Sigmoid colon (tissue), 6 donors: ENCODE measurements at regions not wholly inside any gene's neighbourhood (a gene's known extent, or its start where the extent isn't known, plus 50 kb on each side); places are given as distances from the start of the nearest gene placed in this dataset.
A peak's percentile ranks its signal among the peaks of the same experiment; 100 is the strongest.
"Not testable (repeated sequence)": the region's sequence is repeated elsewhere in the genome, so short reads cannot be mapped to it uniquely, and the experiment has no call there.

Experiments
- DNase-seq: peaks from one replicate; pipeline ENCODE4 v3.0.0-alpha.2; 2019
- H3K27ac ChIP-seq, 4 donors: fragments of 200-600 bp; sonication (generic); one replicate each; pipeline ENCODE4 v1.5.1; 2016 to 2019; ENCODE audit warnings: mild to moderate bottlenecking in 1 of 4
- H3K27me3 ChIP-seq, 3 donors: fragments of 200-600 bp; sonication (generic); one replicate each; pipeline ENCODE4 v1.5.1; 2019; ENCODE audit warnings: mild to moderate bottlenecking in 1 of 3
- H3K36me3 ChIP-seq, 4 donors: fragments of 200-600 bp; sonication (generic); one replicate each; pipeline ENCODE4 v1.5.1; 2016 to 2019
- H3K4me1 ChIP-seq, 4 donors: fragments of 200-600 bp; sonication (generic); one replicate each; pipeline ENCODE4 v1.5.1; 2017 to 2019
- H3K4me3 ChIP-seq, 4 donors: fragments of 200-600 bp; sonication (generic); one replicate each; pipeline ENCODE4 v1.5.1; 2017 to 2019; ENCODE audit warnings: mild to moderate bottlenecking in 2 of 4, moderate library complexity in 1 of 4
- H3K9me3 ChIP-seq, 4 donors: fragments of 200-600 bp in 3 of 4; sonication (generic) in 3 of 4; one replicate each; pipeline versions ENCODE4 v1.5.1 to v1.6.1; 2013 to 2019
- EP300 ChIP-seq, 4 donors: sonication (generic); formaldehyde crosslinking; IDR thresholded peaks; one replicate each; pipeline ENCODE4 v1.6.1; 2017; ENCODE audit warnings: antibody characterized with exemption in 4 of 4
- POLR2A ChIP-seq, 2 donors: fragments of 450-650 bp; IDR thresholded peaks; one replicate each; pipeline ENCODE4 v1.6.1; 2016; ENCODE audit warnings: antibody characterized with exemption in 2 of 2, mild to moderate bottlenecking in 2 of 2, moderate library complexity in 2 of 2
- POLR2AphosphoS5 ChIP-seq, 4 donors: sonication (generic); formaldehyde crosslinking; IDR thresholded peaks; one replicate each; pipeline ENCODE4 v1.6.1; 2017; ENCODE audit warnings: antibody characterized with exemption in 4 of 4
- WGBS, 2 donors: extraction: QIAGEN DNeasy Blood & Tissue Kit; methylation state at CpG; one replicate each; pipeline ENCODE4 v1.1.7; 2013; 5-methylcytosine and 5-hydroxymethylcytosine counted together
- intact Hi-C: fragments of 100-400 bp; cut with DNase I; formaldehyde crosslinking; loops from one replicate; pipeline ENCODE4 v1.15.1; 2023
- TF ChIP-seq, protein P1 (sequence below), 4 experiments: fragments of 450-650 bp in 3 of 4; fragments of 200-600 bp in 1 of 4; IDR thresholded peaks; one replicate each; pipeline ENCODE4 v1.5.1; 2016 to 2019; ENCODE audit warnings: antibody characterized with exemption in 4 of 4, mild to moderate bottlenecking in 3 of 4, moderate library complexity in 2 of 4
- donor health status: healthy with polysubstance abuse.
- donor health status: healthy.

DNA sequence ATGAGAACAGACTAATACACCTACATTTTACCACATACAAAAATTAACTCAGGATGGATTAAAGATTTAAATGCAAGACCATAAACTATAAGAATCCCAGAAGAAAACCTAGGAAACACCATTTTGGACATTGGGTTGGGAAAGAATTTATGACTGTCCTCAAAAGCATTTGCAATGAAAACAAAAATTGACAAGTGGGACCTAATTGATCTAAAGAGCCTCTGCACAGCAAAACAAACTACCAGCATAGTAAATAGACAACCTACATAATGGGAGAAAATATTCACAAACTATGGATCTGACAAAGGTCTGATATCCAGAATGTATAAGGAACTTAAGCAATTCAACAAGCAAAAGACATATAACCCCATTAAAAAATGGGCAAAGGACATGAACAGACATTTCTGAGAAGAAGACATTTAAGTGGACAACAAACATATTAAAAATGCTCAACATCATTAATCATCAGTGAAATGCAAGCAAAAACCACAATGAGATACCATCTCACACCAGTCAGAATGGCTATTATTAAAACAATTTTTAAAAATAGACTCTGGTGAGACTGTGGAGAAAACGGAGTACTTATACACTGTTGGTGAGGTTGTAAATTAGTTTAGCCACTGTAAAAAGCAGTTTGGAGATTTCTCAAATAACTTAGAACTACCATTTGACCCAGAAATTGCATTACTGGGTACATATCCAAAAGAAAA, 221.7 kb upstream of the DIPK2B start:
- Histone ChIP-seq H3K4me1 (no peaks in the 10 kb centered on the region), H3K27me3 (no peaks in the 10 kb centered on the region), H3K9me3 (no peaks in the 10 kb centered on the region), H3K36me3 (no peaks in the 10 kb centered on the region), H3K4me3 (no peak overlapping the region), H3K27ac (no peak overlapping the region)
- DNase-seq: no peak
- intact Hi-C loops: no loop called here
- no peak for TF ChIP-seq POLR2A (IDR thresholded peaks at IDR 0.05)
- TF ChIP-seq POLR2AphosphoS5 (IDR thresholded peaks at IDR 0.05): no peak
- TF ChIP-seq, protein P1, sequence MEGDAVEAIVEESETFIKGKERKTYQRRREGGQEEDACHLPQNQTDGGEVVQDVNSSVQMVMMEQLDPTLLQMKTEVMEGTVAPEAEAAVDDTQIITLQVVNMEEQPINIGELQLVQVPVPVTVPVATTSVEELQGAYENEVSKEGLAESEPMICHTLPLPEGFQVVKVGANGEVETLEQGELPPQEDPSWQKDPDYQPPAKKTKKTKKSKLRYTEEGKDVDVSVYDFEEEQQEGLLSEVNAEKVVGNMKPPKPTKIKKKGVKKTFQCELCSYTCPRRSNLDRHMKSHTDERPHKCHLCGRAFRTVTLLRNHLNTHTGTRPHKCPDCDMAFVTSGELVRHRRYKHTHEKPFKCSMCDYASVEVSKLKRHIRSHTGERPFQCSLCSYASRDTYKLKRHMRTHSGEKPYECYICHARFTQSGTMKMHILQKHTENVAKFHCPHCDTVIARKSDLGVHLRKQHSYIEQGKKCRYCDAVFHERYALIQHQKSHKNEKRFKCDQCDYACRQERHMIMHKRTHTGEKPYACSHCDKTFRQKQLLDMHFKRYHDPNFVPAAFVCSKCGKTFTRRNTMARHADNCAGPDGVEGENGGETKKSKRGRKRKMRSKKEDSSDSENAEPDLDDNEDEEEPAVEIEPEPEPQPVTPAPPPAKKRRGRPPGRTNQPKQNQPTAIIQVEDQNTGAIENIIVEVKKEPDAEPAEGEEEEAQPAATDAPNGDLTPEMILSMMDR (IDR thresholded peaks at IDR 0.05): no peak
- TF ChIP-seq EP300 (IDR thresholded peaks at IDR 0.05): no peak
- WGBS, 2 donors: 79 to 89% methylated on average over 1 of the region's 1 CpG

DNA sequence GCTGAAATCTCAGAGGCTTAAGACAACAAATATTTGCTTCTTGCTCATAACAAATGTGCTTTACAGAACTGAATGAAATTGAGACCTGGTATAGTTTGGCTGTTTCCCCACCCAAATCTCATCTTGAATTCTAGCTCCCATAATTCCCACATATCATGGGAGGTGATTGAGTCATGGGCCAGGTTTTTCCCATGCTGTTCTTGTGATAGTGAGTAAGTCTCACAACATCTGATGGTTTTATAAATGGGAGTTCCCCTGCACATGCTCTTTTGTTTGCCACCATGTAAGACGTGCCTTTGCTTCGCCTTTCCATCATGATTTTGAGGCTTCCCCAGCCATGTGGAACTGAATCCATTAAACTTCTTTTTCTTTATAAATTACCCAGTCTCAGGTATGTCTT, 221.1 kb upstream of the DIPK2B start:
- no peak for DNase-seq
- no peaks in the 10 kb centered on the region for H3K9me3 ChIP-seq
- TF ChIP-seq POLR2AphosphoS5 (IDR thresholded peaks at IDR 0.05) (no peak), EP300 (IDR thresholded peaks at IDR 0.05) (no peak), POLR2A (IDR thresholded peaks at IDR 0.05) (no peak)
- TF ChIP-seq, protein P1 (IDR thresholded peaks at IDR 0.05): no peak
- H3K4me3 ChIP-seq: no peak overlapping the region
- H3K27me3 ChIP-seq: no peaks in the 10 kb centered on the region
- H3K27ac ChIP-seq: no peak overlapping the region
- no peaks in the 10 kb centered on the region for H3K4me1 ChIP-seq
- intact Hi-C loops: no loop called here
- no peaks in the 10 kb centered on the region for H3K36me3 ChIP-seq
- WGBS, 2 donors: 90 to 93% methylated on average over 2 of the region's 2 CpGs

DNA sequence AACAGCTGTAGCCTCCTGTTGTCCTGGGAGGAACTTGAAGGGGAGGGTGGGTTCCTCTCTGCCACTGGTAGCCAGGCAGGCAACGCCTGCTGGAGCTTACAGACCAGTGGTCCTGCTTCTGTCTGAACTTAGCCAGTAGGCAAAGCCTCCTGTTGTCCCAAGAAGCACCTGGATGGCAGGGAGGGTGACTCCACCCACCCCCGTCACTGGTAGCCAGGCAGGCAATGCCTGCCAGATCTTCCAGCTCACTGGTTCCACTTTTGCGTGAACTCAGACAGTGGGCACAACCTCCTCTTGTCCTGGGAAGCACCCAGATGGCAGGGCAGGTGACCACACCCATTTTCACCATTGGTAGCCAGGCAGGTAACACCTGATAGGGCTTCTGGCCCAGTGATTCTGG, 203.5 kb upstream of the DIPK2B start:
- no peak for DNase-seq
- Histone ChIP-seq H3K27me3 (peaks cover 0 to 3% (median 0%) of the 10 kb centered on the region in 3 donors), H3K36me3 (no peaks in the 10 kb centered on the region), H3K9me3 (no peaks in the 10 kb centered on the region), H3K27ac (no peak overlapping the region), H3K4me1 (peaks cover 0 to 19% (median 4%) of the 10 kb centered on the region in 4 donors), H3K4me3 (no peak overlapping the region)
- intact Hi-C loops: no loop called here
- TF ChIP-seq EP300 (IDR thresholded peaks at IDR 0.05) (no peak), POLR2A (IDR thresholded peaks at IDR 0.05) (no peak), POLR2AphosphoS5 (IDR thresholded peaks at IDR 0.05) (no peak)
- TF ChIP-seq, protein P1 (IDR thresholded peaks at IDR 0.05): no peak
- WGBS, 2 donors: 95 to 96% methylated on average over 3 of the region's 3 CpGs

DNA sequence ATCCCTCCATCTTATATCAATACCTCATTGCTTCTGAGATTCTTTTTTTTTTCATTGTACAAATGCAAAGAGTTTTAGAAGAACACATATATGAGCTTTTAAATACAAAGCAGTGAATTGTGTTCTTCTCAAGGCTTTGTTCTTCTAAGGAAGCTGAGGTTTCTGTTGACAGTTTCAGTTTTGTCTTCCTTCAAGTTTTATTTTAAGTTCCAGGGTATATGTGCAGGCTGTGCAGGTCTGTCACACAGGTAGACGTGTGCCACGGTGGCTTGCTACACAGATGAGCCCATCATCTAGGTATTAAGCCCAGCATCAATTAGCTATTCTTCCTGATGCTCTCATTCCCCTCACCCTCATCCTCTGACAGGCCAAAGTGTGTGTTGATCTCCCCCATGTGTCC, 201.2 kb upstream of the DIPK2B start:
- Histone ChIP-seq H3K27me3 (peaks cover 0 to 3% (median 0%) of the 10 kb centered on the region in 3 donors), H3K4me3 (no peak overlapping the region), H3K9me3 (no peaks in the 10 kb centered on the region), H3K27ac (no peak overlapping the region), H3K4me1 (peaks cover 0 to 19% (median 4%) of the 10 kb centered on the region in 4 donors), H3K36me3 (no peaks in the 10 kb centered on the region)
- TF ChIP-seq EP300 (IDR thresholded peaks at IDR 0.05) (no peak), POLR2AphosphoS5 (IDR thresholded peaks at IDR 0.05) (no peak)
- TF ChIP-seq, protein P1 (IDR thresholded peaks at IDR 0.05): no peak
- intact Hi-C loops: no loop called here
- no peak for DNase-seq
- 70 to 90% methylated on average over 2 of the region's 2 CpGs for WGBS, 2 donors

DNA sequence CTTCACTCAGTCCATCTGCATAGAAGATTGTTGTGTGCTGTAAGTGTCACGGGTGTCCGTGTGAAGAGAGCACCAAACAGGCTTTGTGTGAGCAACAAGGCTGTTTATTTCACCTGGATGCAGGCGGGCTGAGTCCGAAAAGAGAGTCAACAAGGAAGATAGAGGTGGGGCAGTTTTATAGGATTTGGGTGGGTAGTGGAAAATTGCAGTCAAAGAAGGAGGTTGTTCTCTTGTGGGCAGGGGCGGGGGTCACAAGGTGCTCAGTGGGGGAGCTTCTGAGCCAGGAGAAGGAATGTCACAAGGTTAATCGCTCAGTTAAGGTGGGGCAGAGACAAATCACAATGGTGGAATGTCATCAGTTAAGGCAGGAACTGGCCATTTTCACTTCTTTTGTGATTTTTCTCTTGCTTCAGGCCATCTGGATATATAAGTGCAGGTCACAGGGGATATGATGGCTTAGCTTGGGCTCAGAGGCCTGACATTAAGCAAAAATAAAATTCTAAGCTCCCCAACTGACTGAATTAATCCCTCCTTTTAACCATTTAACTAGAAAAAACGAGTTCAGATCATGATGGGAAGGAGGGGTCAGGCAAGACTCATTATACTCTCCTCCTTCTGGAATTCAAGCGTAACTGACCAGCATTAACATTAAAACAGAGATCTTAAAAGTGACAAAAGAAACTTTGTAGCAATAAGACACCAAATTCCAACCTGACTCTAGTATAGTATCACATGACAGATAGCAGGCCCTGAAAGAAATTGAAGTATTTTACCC, 200.5 kb upstream of the DIPK2B start:
- 39 to 69% methylated on average over 8 of the region's 8 CpGs for WGBS, 2 donors
- H3K4me3 ChIP-seq, H3K9me3 ChIP-seq, DNase-seq, H3K36me3 ChIP-seq, H3K27me3 ChIP-seq, intact Hi-C loops: not testable (repeated sequence)
- H3K4me1 ChIP-seq: peaks cover 0 to 19% (median 4%) of the 10 kb centered on the region in 4 donors
- H3K27ac ChIP-seq: peak overlapping the region in 1 of 4 donors; percentile 56
